ENCODE measurements at regions not wholly inside any gene's neighbourhood (a gene's known extent, or its start where the extent isn't known, plus 50 kb on each side); places are given as distances from the start of the nearest gene placed in this dataset.

GRCh38 chr15:27676647-27677046, 422.5 kb downstream of the OCA2 start:
- TF ChIP-seq POLR2AphosphoS5 (IDR thresholded peaks at IDR 0.05) (no peak), POLR2A (IDR thresholded peaks at IDR 0.05) (no peak), CTCF (IDR thresholded peaks at IDR 0.05) (no peak), EP300 (IDR thresholded peaks at IDR 0.05; ENCODE audit: low read depth) (no peak)

Data from transverse colon (tissue), 4 donors.